Psoas muscle (tissue), 7 donors: ENCODE measurements at regions not wholly inside any gene's neighbourhood (a gene's known extent, or its start where the extent isn't known, plus 50 kb on each side); places are given as distances from the start of the nearest gene placed in this dataset.

Experiments
- ATAC-seq, 4 donors: fragments of 200-7000 bp; cut with Tn5 transposase; one replicate each; pipeline ENCODE4 v1.9.1; 2020; ENCODE audit warnings: moderate library complexity in 3 of 4, mild to moderate bottlenecking in 2 of 4
- DNase-seq, 2 donors: peaks; one replicate each; pipeline ENCODE4 v3.0.0-alpha.2; 2020
- H3K27ac ChIP-seq: fragments of 200-600 bp; one replicate; pipeline ENCODE4 v1.8.0; 2022
- H3K27me3 ChIP-seq, 3 donors: fragments of 200-600 bp in 1 of 3; one replicate each; pipeline versions ENCODE4 v1.6.1 to v1.8.0; 2013 to 2022; ENCODE audit warnings: low read length in 2 of 3, mild to moderate bottlenecking in 2 of 3, moderate library complexity in 1 of 3; ENCODE audit not compliant: insufficient read depth in 3 of 3
- H3K36me3 ChIP-seq, 2 donors: fragments of 200-600 bp in 1 of 2; one replicate each; pipeline versions ENCODE4 v1.6.1 to v1.8.0; 2013 to 2022; ENCODE audit warnings: low read depth in 1 of 2, mild to moderate bottlenecking in 1 of 2, moderate library complexity in 1 of 2; ENCODE audit not compliant: insufficient read depth in 1 of 2
- H3K4me1 ChIP-seq: fragments of 200-600 bp; one replicate; pipeline ENCODE4 v1.8.0; 2022
- H3K4me3 ChIP-seq: fragments of 200-600 bp; one replicate; pipeline ENCODE4 v1.8.0; 2022; ENCODE audit warnings: mild to moderate bottlenecking
- H3K9me3 ChIP-seq: fragments of 200-600 bp; one replicate; pipeline ENCODE4 v1.8.0; 2022
- WGBS, 3 donors: extraction: QIAGEN DNeasy Blood & Tissue Kit; methylation state at CpG; one replicate each; pipeline versions ENCODE4 v1.1.6 to v1.1.7; 2013; 5-methylcytosine and 5-hydroxymethylcytosine counted together
- intact Hi-C, 2 donors: fragments of 100-400 bp; cut with DNase I; formaldehyde crosslinking; loops; one replicate each; pipeline versions ENCODE4 v1.11.0 to v1.14.2; 2022
- TF ChIP-seq, protein P1 (sequence below): fragments of 200-600 bp; IDR thresholded peaks from one replicate; pipeline ENCODE4 v1.8.0; 2022; ENCODE audit warnings: antibody characterized with exemption
- donor health status: healthy with polysubstance abuse.
- donor health status: DM: no; HTN: no; CAD: no; lungs with moderate emphysema.
- donor health status: Bipolar disorder and iron deficiency.
- donor health status: healthy.
- donor health status: DM: yes; HTN: yes; CAD: no.
- donor health status: DM: no; HTN: no; CAD: no.
- donor health status: DM: yes; HTN: yes; CAD: no.

GRCh38 chr5:110852053-110852452, 113.2 kb downstream of the SLC25A46 start:
- ATAC-seq = no peak
- DNase-seq = no peak
- TF ChIP-seq, protein P1, sequence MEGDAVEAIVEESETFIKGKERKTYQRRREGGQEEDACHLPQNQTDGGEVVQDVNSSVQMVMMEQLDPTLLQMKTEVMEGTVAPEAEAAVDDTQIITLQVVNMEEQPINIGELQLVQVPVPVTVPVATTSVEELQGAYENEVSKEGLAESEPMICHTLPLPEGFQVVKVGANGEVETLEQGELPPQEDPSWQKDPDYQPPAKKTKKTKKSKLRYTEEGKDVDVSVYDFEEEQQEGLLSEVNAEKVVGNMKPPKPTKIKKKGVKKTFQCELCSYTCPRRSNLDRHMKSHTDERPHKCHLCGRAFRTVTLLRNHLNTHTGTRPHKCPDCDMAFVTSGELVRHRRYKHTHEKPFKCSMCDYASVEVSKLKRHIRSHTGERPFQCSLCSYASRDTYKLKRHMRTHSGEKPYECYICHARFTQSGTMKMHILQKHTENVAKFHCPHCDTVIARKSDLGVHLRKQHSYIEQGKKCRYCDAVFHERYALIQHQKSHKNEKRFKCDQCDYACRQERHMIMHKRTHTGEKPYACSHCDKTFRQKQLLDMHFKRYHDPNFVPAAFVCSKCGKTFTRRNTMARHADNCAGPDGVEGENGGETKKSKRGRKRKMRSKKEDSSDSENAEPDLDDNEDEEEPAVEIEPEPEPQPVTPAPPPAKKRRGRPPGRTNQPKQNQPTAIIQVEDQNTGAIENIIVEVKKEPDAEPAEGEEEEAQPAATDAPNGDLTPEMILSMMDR = no peak
- H3K27ac ChIP-seq = no peak overlapping the region
- no peaks in the 10 kb centered on the region for H3K27me3 ChIP-seq
- intact Hi-C loops = no loop called here
- H3K9me3 ChIP-seq = peaks cover 3% of the 10 kb centered on the region
- no peak overlapping the region for H3K4me3 ChIP-seq
- H3K4me1 ChIP-seq = no peaks in the 10 kb centered on the region
- H3K36me3 ChIP-seq = no peaks in the 10 kb centered on the region

GRCh38 chr5:110852541-110852940, 113.7 kb downstream of the SLC25A46 start:
- H3K4me3 ChIP-seq = no peak overlapping the region

GRCh38 chr5:110853267-110853666, 114.5 kb downstream of the SLC25A46 start:
- H3K36me3 ChIP-seq = no peaks in the 10 kb centered on the region
- intact Hi-C loops = no loop called here
- no peaks in the 10 kb centered on the region for H3K4me1 ChIP-seq
- peaks cover 3% of the 10 kb centered on the region for H3K9me3 ChIP-seq
- H3K27ac ChIP-seq = no peak overlapping the region
- TF ChIP-seq, protein P1 = no peak
- DNase-seq = no peak
- no peak for ATAC-seq
- 67 to 73% (median 67%) methylated on average over 3 of the region's 3 CpGs for WGBS, 3 donors
- H3K27me3 ChIP-seq = no peaks in the 10 kb centered on the region
- no peak overlapping the region for H3K4me3 ChIP-seq

More at GRCh38 chr5:110852541-110852940, 113.7 kb downstream of the SLC25A46 start:
- TF ChIP-seq, protein P1 = no peak
- intact Hi-C loops = no loop called here
- DNase-seq (no peak), ATAC-seq (no peak)
- H3K27ac ChIP-seq = no peak overlapping the region
- no peaks in the 10 kb centered on the region for H3K36me3 ChIP-seq
- H3K9me3 ChIP-seq = peaks cover 3% of the 10 kb centered on the region
- H3K27me3 ChIP-seq = no peaks in the 10 kb centered on the region
- WGBS, 3 donors = 84 to 94% (median 84%) methylated on average over 1 of the region's 1 CpG
- no peaks in the 10 kb centered on the region for H3K4me1 ChIP-seq

DNA sequence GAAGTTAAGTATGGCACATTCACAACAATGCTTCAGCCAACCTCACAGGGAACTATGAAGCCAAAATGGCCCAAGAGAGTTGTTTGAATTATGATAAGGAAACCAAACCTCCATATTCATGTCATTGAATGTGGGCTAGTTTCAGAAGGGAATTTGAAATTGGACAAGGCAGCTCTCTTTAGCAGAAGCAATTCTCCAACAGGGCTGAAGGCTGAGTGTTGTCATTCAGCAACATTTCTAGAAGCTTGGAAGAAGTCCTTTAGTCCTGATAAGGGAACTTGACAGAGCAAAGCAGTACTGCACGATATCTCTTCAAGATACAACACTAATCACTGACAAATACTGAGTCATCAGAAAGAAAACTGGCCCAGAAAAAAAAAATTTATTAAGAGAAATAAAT, 115.4 kb downstream of the SLC25A46 start:
- no peak overlapping the region for H3K4me3 ChIP-seq
- H3K9me3 ChIP-seq = no peaks in the 10 kb centered on the region
- TF ChIP-seq, protein P1 = no peak
- H3K27ac ChIP-seq = no peak overlapping the region
- no peaks in the 10 kb centered on the region for H3K4me1 ChIP-seq
- intact Hi-C loops = no loop called here
- H3K27me3 ChIP-seq = no peaks in the 10 kb centered on the region
- DNase-seq (no peak), ATAC-seq (no peak)
- no peaks in the 10 kb centered on the region for H3K36me3 ChIP-seq
- WGBS, 3 donors = 75 to 80% (median 76%) methylated on average over 1 of the region's 1 CpG

- Histone ChIP-seq H3K4me1 (no peaks in the 10 kb centered on the region), H3K27me3 (no peaks in the 10 kb centered on the region), H3K4me3 (no peak overlapping the region), H3K9me3 (no peaks in the 10 kb centered on the region), H3K36me3 (no peaks in the 10 kb centered on the region), H3K27ac (no peak overlapping the region)
- DNase-seq (no peak), ATAC-seq (no peak)
- intact Hi-C loops = no loop called here
- 21 to 36% (median 34%) methylated on average over 1 of the region's 1 CpG for WGBS, 3 donors
- TF ChIP-seq, protein P1 = no peak
Observed at GRCh38 chr5:110855961-110856360, 117.2 kb downstream of the SLC25A46 start.
